CD14-positive monocyte (primary cell): ENCODE measurements at regions not wholly inside any gene's neighbourhood (a gene's known extent, or its start where the extent isn't known, plus 50 kb on each side); places are given as distances from the start of the nearest gene placed in this dataset.

Experiments
- DNase-seq, 3 donors: peaks; one replicate each; pipeline ENCODE4 v3.0.0-alpha.2; 2011 to 2022
- H2AFZ ChIP-seq: 2 replicates; pipeline ENCODE4 v1.6.0; 2012; ENCODE audit warnings: mild to moderate bottlenecking, low read depth, low read length, inconsistent platforms; ENCODE audit not compliant: insufficient read depth, poor library complexity, severe bottlenecking
- H3K27ac ChIP-seq, 2 donors: 1 replicate in 1 of 2; 2 replicates in 1 of 2; pipeline ENCODE4 v1.5.1; 2012 to 2013; ENCODE audit warnings: low read length in 2 of 2, control low read depth in 1 of 2, inconsistent platforms in 1 of 2, low read depth in 1 of 2, mild to moderate bottlenecking in 1 of 2
- H3K27me3 ChIP-seq, 2 donors: one replicate each; pipeline versions ENCODE4 v1.6.0 to v1.6.1; 2011 to 2013; ENCODE audit warnings: low read length in 2 of 2; ENCODE audit not compliant: control insufficient read depth in 2 of 2, insufficient read depth in 2 of 2
- H3K36me3 ChIP-seq, 2 donors: replicated peaks in 1 of 2; 1 replicate in 1 of 2; 2 replicates in 1 of 2; pipeline versions ENCODE4 v1.5.1 to v1.6.1; 2012 to 2013; ENCODE audit warnings: low read length in 2 of 2, control low read depth in 1 of 2, inconsistent platforms in 1 of 2, mild to moderate bottlenecking in 1 of 2; ENCODE audit not compliant: insufficient read depth in 2 of 2, control insufficient read depth in 1 of 2
- H3K4me1 ChIP-seq, 2 donors: 1 replicate in 1 of 2; 2 replicates in 1 of 2; pipeline versions ENCODE4 v1.5.1 to v1.6.1; 2012 to 2013; ENCODE audit warnings: low read length in 2 of 2, control low read depth in 1 of 2, inconsistent platforms in 1 of 2, mild to moderate bottlenecking in 1 of 2, moderate library complexity in 1 of 2; ENCODE audit not compliant: insufficient read depth in 2 of 2, control insufficient read depth in 1 of 2
- H3K4me2 ChIP-seq: replicated peaks from 2 replicates; pipeline ENCODE3; 2012; ENCODE audit warnings: low read length, moderate library complexity, mild to moderate bottlenecking; ENCODE audit not compliant: poor library complexity, severe bottlenecking; ENCODE audit errors: extremely low read depth
- H3K4me3 ChIP-seq, 3 experiments: fragments of 200-600 bp in 1 of 3; sonication (generic) in 1 of 3; replicated peaks in 1 of 3; 1 replicate in 2 of 3; 2 replicates in 1 of 3; pipeline ENCODE4 v1.5.1; 2011 to 2013; ENCODE audit warnings: low read length in 3 of 3, mild to moderate bottlenecking in 3 of 3, control low read depth in 2 of 3, low read depth in 2 of 3, inconsistent platforms in 1 of 3, moderate library complexity in 1 of 3
- H3K79me2 ChIP-seq: 2 replicates; pipeline ENCODE4 v1.6.0; 2012; ENCODE audit warnings: mild to moderate bottlenecking, control low read depth, inconsistent platforms, low read length, moderate library complexity; ENCODE audit not compliant: insufficient read depth
- H3K9ac ChIP-seq: 2 replicates; pipeline ENCODE4 v1.6.0; 2017; ENCODE audit warnings: low read length, mild to moderate bottlenecking; ENCODE audit not compliant: insufficient read depth, poor library complexity, severe bottlenecking
- H3K9me3 ChIP-seq, 2 donors: replicated peaks in 1 of 2; 1 replicate in 1 of 2; 2 replicates in 1 of 2; pipeline versions ENCODE4 v1.5.1 to v1.6.1; 2012 to 2013; ENCODE audit warnings: low read length in 2 of 2, control low read depth in 1 of 2; ENCODE audit not compliant: control insufficient read depth in 1 of 2, insufficient read depth in 1 of 2
- H4K20me1 ChIP-seq: 2 replicates; pipeline ENCODE4 v1.6.0; 2012; ENCODE audit warnings: mild to moderate bottlenecking, low read length, control low read depth, moderate library complexity; ENCODE audit not compliant: insufficient read depth
- H3K27ac Mint-ChIP-seq, 7 donors: one replicate each; pipeline ENCODE4 v1.8.0; 2020; ENCODE audit warnings: mild to moderate bottlenecking in 7 of 7, mixed read lengths in 7 of 7, moderate library complexity in 6 of 7, inconsistent platforms in 2 of 7
- H3K27me3 Mint-ChIP-seq, 3 donors: one replicate each; pipeline ENCODE4 v1.8.0; 2021 to 2022; ENCODE audit warnings: low read depth in 3 of 3, mild to moderate bottlenecking in 3 of 3, mixed read lengths in 3 of 3, moderate library complexity in 3 of 3, inconsistent platforms in 1 of 3
- H3K36me3 Mint-ChIP-seq, 2 donors: one replicate each; pipeline ENCODE4 v1.8.0; 2020; ENCODE audit warnings: mixed read lengths in 2 of 2, inconsistent platforms in 1 of 2, mild to moderate bottlenecking in 1 of 2
- H3K4me1 Mint-ChIP-seq: one replicate; pipeline ENCODE4 v1.8.0; 2020; ENCODE audit warnings: mild to moderate bottlenecking, mixed read lengths
- H3K4me3 Mint-ChIP-seq, 2 donors: one replicate each; pipeline ENCODE4 v1.8.0; 2020; ENCODE audit warnings: mild to moderate bottlenecking in 2 of 2, mixed read lengths in 2 of 2, moderate library complexity in 1 of 2
- H3K9me3 Mint-ChIP-seq, 7 donors: one replicate each; pipeline ENCODE4 v1.8.0; 2020 to 2022; ENCODE audit warnings: mixed read lengths in 7 of 7, mild to moderate bottlenecking in 6 of 7, moderate library complexity in 6 of 7, inconsistent platforms in 2 of 7
- CTCF ChIP-seq: fragments of 200-600 bp; IDR thresholded peaks from one replicate; pipeline ENCODE4 v1.8.0; 2022; ENCODE audit warnings: antibody characterized with exemption, mild to moderate bottlenecking
- WGBS: methylation state at CpG from one replicate; pipeline ENCODE4 v1.1.5; 2013; ENCODE audit warnings: missing lambda C conversion rate; ENCODE audit not compliant: insufficient coverage; 5-methylcytosine and 5-hydroxymethylcytosine counted together
- intact Hi-C, 2 donors: fragments of 100-400 bp; cut with micrococcal nuclease; formaldehyde crosslinking; loops; one replicate each; pipeline versions ENCODE4 v1.15.0 to v1.15.1; 2023

- Histone ChIP-seq H3K9ac (no peak overlapping the region), H2AFZ (no peak overlapping the region), H3K9me3 (no peaks in the 10 kb centered on the region), H3K27me3 (peaks cover 0 to 63% of the 10 kb centered on the region in 2 donors), H3K4me3 (no peak overlapping the region), H3K4me2 (no peak overlapping the region), H3K36me3 (no peaks in the 10 kb centered on the region), H3K4me1 (no peaks in the 10 kb centered on the region), H4K20me1 (no peaks in the 10 kb centered on the region), H3K27ac (no peak overlapping the region), H3K79me2 (no peaks in the 10 kb centered on the region)
- TF ChIP-seq CTCF: no peak
- 97% methylated on average over 9 of the region's 9 CpGs for WGBS
- DNase-seq: no peak
- Mint-ChIP-seq H3K4me1 (no peaks in the 10 kb centered on the region), H3K36me3 (peaks cover 0 to 2% of the 10 kb centered on the region in 2 donors), H3K9me3 (peaks cover 0 to 11% (median 5%) of the 10 kb centered on the region in 7 donors), H3K4me3 (peak overlapping the region in 1 of 2 donors; percentile 48), H3K27me3 (peaks cover 53 to 79% (median 54%) of the 10 kb centered on the region in 3 donors), H3K27ac (no peak overlapping the region)
- intact Hi-C loops: no loop called here
These were observed 52.7 kb upstream of the TNRC6C start for GRCh38 chr17:77905766-77906165.

- Mint-ChIP-seq H3K36me3 (peaks cover 0 to 3% of the 10 kb centered on the region in 2 donors), H3K27me3 (peaks cover 55 to 80% (median 59%) of the 10 kb centered on the region in 3 donors), H3K4me1 (no peaks in the 10 kb centered on the region), H3K4me3 (peak overlapping the region in 1 of 2 donors; percentile 28), H3K9me3 (peaks cover 0 to 14% (median 7%) of the 10 kb centered on the region in 7 donors), H3K27ac (no peak overlapping the region)
- H3K27me3 ChIP-seq: peaks cover 0 to 59% of the 10 kb centered on the region in 2 donors
- no peak overlapping the region for H3K4me2 ChIP-seq
- no peak overlapping the region for H2AFZ ChIP-seq
- no peaks in the 10 kb centered on the region for H4K20me1 ChIP-seq
- DNase-seq: no peak
- no peak overlapping the region for H3K9ac ChIP-seq
- no peaks in the 10 kb centered on the region for H3K79me2 ChIP-seq
- intact Hi-C loops: no loop called here
- TF ChIP-seq CTCF: no peak
- H3K27ac ChIP-seq: no peak overlapping the region
- H3K36me3 ChIP-seq: no peaks in the 10 kb centered on the region
- no peaks in the 10 kb centered on the region for H3K4me1 ChIP-seq
- 94% methylated on average over 10 of the region's 10 CpGs for WGBS
- H3K4me3 ChIP-seq: no peak overlapping the region
- no peaks in the 10 kb centered on the region for H3K9me3 ChIP-seq
These were observed 52.1 kb upstream of the TNRC6C start for GRCh38 chr17:77906377-77906871.
